A673 (cell line): ENCODE measurements at regions not wholly inside any gene's neighbourhood (a gene's known extent, or its start where the extent isn't known, plus 50 kb on each side); places are given as distances from the start of the nearest gene placed in this dataset.

Source experiments
- EZH2 ChIP-seq: fragments of 200-600 bp; sonication (generic); IDR thresholded peaks from 2 replicates; pipeline ENCODE4 v1.6.1; 2017; ENCODE audit warnings: borderline replicate concordance, low read depth, mild to moderate bottlenecking, mixed read lengths, antibody characterized with exemption, low read length; ENCODE audit not compliant: poor library complexity, severe bottlenecking
- TF ChIP-seq, protein P1 (sequence below): fragments of 300-800, 200-600 bp; sonication (generic); conservative IDR thresholded peaks from 2 replicates; pipeline ENCODE4 v1.5.1; 2017; ENCODE audit warnings: low read depth, mild to moderate bottlenecking, antibody characterized with exemption, low read length, moderate library complexity, mixed read lengths

DNA sequence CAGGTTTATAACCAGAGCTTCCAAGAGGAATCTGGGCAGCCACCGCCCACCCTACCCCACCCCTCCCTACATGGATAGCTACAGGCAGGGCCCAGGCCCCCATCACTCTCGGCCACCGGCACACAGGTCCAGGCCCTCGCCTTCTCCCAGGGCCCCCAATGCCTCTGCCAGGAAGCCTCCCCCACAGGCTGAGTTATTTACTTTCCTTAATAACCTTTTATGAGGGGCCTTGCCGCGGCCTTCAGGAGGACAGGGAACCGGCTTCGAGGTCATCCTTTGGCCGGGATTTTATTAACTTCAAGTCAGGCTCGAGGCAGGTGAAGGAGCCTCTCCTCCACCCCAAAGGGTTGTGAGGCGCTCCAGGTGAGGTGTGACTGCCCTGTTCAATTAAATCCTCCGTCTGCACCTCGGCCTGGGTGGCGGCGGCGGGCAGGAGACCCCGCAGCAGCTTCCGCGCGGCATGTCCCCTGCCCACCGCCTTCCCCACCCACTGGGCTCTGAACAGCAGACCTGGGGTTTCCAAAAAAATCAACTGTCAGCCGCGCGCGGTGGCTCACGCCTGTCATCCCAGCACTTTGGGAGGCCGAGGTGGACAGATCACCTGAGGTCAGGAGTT is 106.5 kb downstream of the MICALL2 start:
- TF ChIP-seq, protein P1, sequence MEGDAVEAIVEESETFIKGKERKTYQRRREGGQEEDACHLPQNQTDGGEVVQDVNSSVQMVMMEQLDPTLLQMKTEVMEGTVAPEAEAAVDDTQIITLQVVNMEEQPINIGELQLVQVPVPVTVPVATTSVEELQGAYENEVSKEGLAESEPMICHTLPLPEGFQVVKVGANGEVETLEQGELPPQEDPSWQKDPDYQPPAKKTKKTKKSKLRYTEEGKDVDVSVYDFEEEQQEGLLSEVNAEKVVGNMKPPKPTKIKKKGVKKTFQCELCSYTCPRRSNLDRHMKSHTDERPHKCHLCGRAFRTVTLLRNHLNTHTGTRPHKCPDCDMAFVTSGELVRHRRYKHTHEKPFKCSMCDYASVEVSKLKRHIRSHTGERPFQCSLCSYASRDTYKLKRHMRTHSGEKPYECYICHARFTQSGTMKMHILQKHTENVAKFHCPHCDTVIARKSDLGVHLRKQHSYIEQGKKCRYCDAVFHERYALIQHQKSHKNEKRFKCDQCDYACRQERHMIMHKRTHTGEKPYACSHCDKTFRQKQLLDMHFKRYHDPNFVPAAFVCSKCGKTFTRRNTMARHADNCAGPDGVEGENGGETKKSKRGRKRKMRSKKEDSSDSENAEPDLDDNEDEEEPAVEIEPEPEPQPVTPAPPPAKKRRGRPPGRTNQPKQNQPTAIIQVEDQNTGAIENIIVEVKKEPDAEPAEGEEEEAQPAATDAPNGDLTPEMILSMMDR, result no peak
- TF ChIP-seq EZH2, result no peak
